Endothelial cell of hepatic sinusoid (primary cell): ENCODE measurements at regions not wholly inside any gene's neighbourhood (a gene's known extent, or its start where the extent isn't known, plus 50 kb on each side); places are given as distances from the start of the nearest gene placed in this dataset.
"Not testable (repeated sequence)": the region's sequence is repeated elsewhere in the genome, so short reads cannot be mapped to it uniquely, and the experiment has no call there.

Experiments
- in situ Hi-C: cut with HindIII; loops from 2 replicates; pipeline ENCODE4 v1.10.0; 2017; ENCODE audit warnings: low sequenced_read_pairs

DNA sequence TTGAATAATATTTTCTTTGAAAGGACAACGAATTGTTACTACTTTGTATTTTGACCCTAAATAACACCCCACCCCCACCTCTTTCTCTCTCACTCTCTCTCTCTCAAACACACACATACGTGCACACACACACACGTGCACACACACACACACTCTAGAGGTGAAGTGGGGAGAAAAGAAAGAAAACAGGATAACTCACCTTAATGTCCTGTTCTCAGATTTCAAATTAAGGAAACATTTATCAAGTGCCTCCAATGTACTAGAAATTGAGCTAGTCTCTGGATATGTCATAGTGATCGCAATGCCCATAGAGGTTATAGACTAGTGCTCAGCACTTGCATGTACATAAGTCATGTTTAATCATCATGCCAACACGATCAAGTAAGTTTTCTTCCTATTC, 1483.6 kb upstream of the SEL1L start:
- in situ Hi-C loops: loop anchor here (5.0 kb wide), 1 partner anchor 105 kb away; no protein-coding TSS in a partner anchor

GRCh38 chr14:83019744-83020414, 1486.2 kb upstream of the SEL1L start:
- in situ Hi-C loops: loop anchor here (5.0 kb wide), 1 partner anchor 108 kb away; no protein-coding TSS in a partner anchor

DNA sequence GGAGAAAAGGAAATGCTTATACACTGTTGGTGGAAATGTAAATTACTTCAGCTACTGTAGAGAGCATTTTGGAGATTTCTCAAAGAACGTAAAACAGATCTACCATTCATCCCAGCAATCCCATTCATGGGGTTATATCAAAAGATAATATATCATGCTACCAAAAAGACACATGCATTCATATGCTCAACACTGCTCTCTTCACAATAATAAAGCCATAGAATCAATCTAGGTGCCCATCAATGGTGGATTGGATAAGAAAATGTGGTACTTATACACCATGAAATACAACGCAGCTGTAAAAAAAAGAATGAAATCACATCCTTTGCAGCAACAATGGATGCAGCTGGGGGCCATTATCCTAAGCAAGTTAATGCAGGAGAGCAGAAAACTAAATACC, 1487.7 kb upstream of the SEL1L start:
- in situ Hi-C loops: no loop called here

GRCh38 chr14:83023369-83023768, 1489.7 kb upstream of the SEL1L start:
- in situ Hi-C loops: no loop called here

GRCh38 chr14:83041224-83041623, 1507.6 kb upstream of the SEL1L start:
- in situ Hi-C loops: no loop called here

DNA sequence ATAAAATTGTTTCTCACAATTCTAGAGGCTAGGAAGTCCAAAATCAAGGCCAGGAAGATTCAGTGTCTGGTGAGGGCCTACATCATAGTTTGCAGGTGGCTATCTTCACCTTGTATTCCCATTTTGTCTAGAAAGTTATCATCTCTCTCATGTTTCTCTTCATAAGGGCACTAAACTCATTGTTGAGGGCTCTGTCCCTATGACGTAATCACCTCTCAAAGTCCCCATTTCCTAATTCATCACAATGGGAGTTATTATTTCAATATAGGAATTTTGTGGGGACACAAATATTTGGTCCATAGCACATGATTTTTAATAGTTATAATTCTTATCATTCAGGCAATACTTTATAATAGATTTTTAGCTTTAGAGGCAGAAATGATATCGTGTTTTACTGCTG, 1509.2 kb upstream of the SEL1L start:
- in situ Hi-C loops: no loop called here

DNA sequence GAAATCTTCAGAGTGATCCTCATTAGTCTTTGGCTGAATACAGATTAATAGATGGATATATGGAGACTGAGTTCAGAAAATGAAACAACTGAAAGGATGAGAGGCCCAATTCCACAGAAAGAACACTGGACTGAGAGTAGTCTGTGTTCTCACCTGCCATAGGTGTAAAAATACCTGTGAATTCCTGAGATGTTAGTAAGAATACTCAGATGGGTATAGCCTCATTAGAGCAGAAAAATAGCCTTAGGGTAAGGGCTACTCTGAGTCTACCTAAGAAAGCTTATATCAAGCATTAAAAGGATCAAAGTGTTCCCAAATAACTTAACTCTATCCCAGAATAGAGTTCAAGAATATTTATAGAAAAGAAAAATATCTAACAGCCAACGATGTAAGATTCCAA, 1510.3 kb upstream of the SEL1L start:
- in situ Hi-C loops: no loop called here

GRCh38 chr14:83047059-83047830, 1513.6 kb upstream of the SEL1L start:
- in situ Hi-C loops: no loop called here

- in situ Hi-C loops: no loop called here
These were observed 1519.5 kb upstream of the SEL1L start for GRCh38 chr14:83053022-83053710.

DNA sequence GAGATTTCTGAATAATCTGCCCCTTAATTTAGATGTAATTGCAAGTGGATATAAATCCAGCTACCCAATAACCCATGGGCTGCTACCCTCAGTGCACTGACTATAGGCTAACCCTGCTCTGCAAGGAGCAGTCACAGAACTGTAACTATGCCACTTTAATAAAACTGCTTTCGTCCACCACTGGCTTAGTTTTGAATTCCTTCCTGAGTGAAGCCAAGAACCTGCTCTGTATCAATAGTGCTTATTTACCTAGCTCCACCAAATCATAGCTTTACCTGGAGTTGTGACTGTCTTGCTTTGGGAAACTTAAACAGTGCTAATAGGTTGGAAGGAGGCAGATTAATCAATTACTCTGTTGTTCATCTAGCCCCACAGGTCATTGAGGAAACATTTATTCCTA, 1524.4 kb upstream of the SEL1L start:
- in situ Hi-C loops: no loop called here

DNA sequence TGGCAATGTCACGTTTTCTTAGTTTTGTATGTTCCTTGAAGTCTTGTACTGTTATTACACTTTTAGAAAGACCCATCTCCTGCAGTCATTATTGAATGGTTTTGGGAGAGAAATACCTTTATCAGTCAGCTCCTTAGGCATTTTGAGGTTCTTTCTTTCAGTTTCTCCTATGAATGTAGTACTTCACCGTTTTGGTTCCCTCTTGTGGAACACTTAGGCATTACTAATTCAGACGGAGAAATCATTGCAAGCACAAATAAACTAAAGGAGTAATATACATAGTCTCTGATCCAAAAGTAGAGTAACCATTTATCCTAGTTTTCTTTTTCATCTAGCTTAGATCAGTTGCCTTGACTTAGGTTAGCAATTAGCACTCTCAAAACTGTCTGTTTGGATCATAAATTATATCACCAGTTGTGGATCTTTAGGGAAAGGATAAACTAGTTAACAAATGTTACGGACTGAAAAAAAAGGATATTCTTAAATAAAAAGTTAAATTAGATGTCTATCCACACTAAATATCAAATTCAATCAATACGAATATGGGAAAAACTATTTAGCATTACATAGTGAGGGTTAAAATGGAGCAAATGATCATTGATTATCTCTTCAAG, 1538.3 kb upstream of the SEL1L start:
- in situ Hi-C loops: no loop called here

DNA sequence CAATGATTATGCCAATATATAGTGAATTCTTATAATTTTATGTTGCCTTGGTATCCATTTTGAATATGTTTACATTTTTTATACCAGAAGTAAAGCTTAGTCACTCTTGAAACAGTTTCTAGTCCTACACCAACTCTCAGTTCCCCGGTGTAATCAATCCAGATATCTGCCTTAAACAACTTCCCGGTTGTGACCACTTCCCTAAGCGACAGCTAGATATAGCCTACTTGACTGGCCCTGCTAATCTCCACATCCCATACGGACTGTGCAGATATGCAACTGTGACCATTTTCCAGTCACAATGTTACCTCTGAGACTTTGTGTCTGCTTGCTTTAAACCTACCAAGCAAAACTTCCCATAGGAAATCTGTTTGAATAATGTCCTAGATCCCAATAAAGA, 1551.5 kb upstream of the SEL1L start:
- in situ Hi-C loops: no loop called here

DNA sequence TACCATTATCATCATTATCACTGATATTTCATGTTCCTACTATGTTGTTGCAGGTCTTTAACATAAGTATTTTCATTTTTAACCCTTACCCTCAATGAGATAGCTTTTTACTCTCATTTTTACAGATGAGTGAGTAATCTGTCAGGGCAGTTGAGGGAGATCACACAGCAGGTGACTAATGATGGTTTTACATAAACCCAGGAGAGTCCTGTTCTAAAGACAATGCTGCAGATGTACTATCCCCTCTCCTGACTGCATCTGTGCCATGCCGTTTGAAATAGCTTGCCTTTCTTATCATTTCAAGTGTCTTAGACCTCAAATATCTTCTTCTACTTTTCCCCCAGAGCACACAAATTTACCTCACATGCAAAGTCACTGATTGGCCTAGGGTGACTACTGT, 1552.1 kb upstream of the SEL1L start:
- in situ Hi-C loops: no loop called here

DNA sequence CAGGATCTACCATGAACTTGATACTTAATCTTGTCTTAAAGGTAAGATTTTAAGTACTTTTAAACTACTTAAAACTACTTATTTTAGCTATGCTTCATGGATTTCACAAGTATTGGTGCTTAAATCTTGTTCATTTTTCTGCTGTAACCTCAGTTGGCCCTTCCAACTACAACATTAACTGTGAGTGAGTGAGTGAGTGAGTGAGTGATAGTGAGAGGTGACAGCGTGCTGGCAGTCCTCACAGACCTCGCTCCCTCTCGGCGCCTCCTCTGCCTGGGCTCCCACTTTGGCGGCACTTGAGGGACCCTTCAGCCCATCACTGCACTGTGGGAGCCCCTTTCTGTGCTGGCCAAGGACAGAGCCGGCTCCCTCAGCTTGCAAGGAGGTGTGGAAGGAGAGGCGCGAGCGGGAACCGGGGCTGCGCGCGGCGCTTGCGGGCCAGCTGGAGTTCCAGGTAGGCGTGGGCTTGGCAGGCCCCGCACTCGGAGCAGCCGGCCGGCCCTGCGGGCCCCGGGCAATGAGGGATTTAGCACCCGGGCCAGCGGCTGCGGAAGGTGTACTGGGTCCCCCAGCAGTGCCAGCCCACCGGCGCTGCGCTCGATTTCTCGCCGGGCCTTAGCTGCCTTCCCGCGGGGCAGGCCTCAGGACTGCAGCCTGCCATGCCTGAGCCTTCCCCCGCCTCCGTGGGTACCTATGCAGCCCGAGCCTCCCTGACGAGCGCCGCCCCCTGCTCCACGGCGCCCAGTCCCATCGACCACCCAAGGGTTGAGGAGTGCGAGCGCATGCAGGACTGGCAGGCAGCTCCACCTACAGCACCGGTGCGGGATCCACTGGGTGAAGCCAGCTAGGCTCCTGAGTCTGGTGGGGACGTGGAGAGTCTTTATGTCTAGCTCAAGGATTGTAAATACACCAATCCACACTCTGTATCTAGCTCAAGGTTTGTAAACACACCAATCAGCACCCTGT, 1558.6 kb upstream of the SEL1L start:
- in situ Hi-C loops: not testable (repeated sequence)

GRCh38 chr14:83096092-83096491, 1562.4 kb upstream of the SEL1L start:
- in situ Hi-C loops: no loop called here

GRCh38 chr14:83101846-83102245, 1568.2 kb upstream of the SEL1L start:
- in situ Hi-C loops: no loop called here

GRCh38 chr14:83118029-83118428, 1584.4 kb upstream of the SEL1L start:
- in situ Hi-C loops: no loop called here

DNA sequence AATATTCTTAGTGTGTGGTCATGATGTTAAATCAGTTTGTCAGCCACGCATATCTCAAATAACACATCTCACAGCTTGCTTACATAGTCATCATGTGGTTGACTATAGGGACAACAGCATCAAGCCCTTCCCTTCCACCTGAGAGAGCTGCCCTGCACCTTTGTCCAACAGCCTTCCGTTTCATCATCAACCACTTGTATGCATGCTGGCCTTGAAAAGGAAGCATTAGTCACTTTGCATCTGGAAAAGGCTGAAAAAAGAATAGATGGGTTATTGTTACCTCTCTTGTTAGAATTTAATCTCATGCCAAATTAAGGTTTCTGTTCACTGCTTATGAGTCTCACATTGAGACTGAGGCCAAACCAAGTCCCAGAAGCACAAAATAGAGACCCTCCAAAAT, 1586.5 kb upstream of the SEL1L start:
- in situ Hi-C loops: no loop called here

- in situ Hi-C loops: no loop called here
These were observed 1592.4 kb upstream of the SEL1L start for GRCh38 chr14:83126076-83126475.

- in situ Hi-C loops: no loop called here
These were observed 1595.1 kb upstream of the SEL1L start for GRCh38 chr14:83128783-83129182.
